22Rv1 (cell line): ENCODE measurements at regions not wholly inside any gene's neighbourhood (a gene's known extent, or its start where the extent isn't known, plus 50 kb on each side); places are given as distances from the start of the nearest gene placed in this dataset.

Source experiments
- ZFX ChIP-seq: fragments of 450-650 bp; IDR thresholded peaks from 2 replicates; pipeline ENCODE4 v1.6.1; 2017; ENCODE audit warnings: antibody characterized with exemption, borderline replicate concordance
- TF ChIP-seq, protein P1 (sequence below): fragments of 450-650 bp; IDR thresholded peaks from 2 replicates; pipeline ENCODE4 v1.5.1; 2017; ENCODE audit warnings: mild to moderate bottlenecking

DNA sequence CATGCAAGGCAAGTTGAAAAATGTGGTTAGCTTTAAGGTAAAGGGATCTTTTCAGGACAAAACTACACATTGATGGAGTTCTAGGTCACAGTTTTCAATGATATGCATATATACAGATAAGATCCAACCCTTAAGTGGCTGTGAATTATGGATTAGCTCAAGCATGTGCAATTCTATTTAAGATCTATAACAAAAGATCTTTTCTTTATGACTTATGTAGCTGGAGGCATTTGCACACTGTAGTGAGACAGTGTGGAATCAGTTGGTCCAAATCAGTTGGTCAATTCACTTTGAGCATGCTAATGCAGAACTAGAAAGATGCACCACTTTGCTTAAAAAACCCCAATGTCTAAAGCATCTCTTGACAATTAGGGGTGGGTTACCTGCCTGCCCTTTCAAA is 417.1 kb upstream of the ZEB2 start:
- TF ChIP-seq, protein P1, sequence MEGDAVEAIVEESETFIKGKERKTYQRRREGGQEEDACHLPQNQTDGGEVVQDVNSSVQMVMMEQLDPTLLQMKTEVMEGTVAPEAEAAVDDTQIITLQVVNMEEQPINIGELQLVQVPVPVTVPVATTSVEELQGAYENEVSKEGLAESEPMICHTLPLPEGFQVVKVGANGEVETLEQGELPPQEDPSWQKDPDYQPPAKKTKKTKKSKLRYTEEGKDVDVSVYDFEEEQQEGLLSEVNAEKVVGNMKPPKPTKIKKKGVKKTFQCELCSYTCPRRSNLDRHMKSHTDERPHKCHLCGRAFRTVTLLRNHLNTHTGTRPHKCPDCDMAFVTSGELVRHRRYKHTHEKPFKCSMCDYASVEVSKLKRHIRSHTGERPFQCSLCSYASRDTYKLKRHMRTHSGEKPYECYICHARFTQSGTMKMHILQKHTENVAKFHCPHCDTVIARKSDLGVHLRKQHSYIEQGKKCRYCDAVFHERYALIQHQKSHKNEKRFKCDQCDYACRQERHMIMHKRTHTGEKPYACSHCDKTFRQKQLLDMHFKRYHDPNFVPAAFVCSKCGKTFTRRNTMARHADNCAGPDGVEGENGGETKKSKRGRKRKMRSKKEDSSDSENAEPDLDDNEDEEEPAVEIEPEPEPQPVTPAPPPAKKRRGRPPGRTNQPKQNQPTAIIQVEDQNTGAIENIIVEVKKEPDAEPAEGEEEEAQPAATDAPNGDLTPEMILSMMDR, result no peak
- TF ChIP-seq ZFX, result no peak
